HCT116 (cell line): ENCODE measurements at regions not wholly inside any gene's neighbourhood (a gene's known extent, or its start where the extent isn't known, plus 50 kb on each side); places are given as distances from the start of the nearest gene placed in this dataset.

Experiments used
- ATAC-seq: fragments of 200-7000 bp; cut with Tn5 transposase; 2 replicates; pipeline ENCODE4 v1.9.1; 2020; ENCODE audit warnings: mild to moderate bottlenecking, moderate library complexity
- BruUV-seq: library from RNA; stranded (reverse); fragments of 400-500 nt; replicated peaks from 2 replicates; lab custom pipeline; 2021; lab: Mats Ljungman, UMichigan
- CTCF ChIA-PET: fragments of 300-600 bp; sonication (Branson Sonifier 250); formaldehyde crosslinking; loops from one replicate; lab custom pipeline; 2021; ENCODE audit warnings: antibody characterized with exemption; lab: Charles Lee
- POLR2A ChIA-PET: fragments of 300-600, 350-600 bp; sonication (Branson Sonifier 250); formaldehyde crosslinking; loops from one replicate; lab custom pipeline; 2021; ENCODE audit warnings: antibody characterized with exemption; lab: Charles Lee
- RAD21 ChIA-PET, 2 experiments: fragments of 300-600 bp; sonication (Branson Sonifier 250); formaldehyde crosslinking; loops; one replicate each; lab custom pipeline; 2023; ENCODE audit warnings: low total read pairs in 2 of 2; ENCODE audit not compliant: uncharacterized antibody in 2 of 2, unreplicated experiment in 2 of 2, low non-redundant PET in 1 of 2; lab: Charles Lee
- DNase-seq: peaks from one replicate; pipeline ENCODE4 v3.0.0-alpha.2; 2010; ENCODE audit warnings: low read depth, low spot score
- H2AFZ ChIP-seq: fragments of 200-600 bp; shearing (Covaris generic), sonication (generic); 2 replicates; pipeline ENCODE4 v1.6.1; 2017; ENCODE audit warnings: low read depth, mixed run types, mixed read lengths, antibody characterized with exemption, low read length; ENCODE audit not compliant: poor library complexity, severe bottlenecking
- H3K27ac ChIP-seq: 2 replicates; pipeline ENCODE4 v1.5.1; 2012; ENCODE audit warnings: low read depth, low read length
- H3K27me3 ChIP-seq: fragments of 200-600 bp; sonication (generic); 2 replicates; pipeline ENCODE4 v1.6.1; 2016; ENCODE audit warnings: mixed run types, low read length, mixed read lengths; ENCODE audit not compliant: insufficient read depth
- H3K36me3 ChIP-seq, 2 experiments: fragments of 200-500 bp in 1 of 2; fragments of 200-600 bp in 1 of 2; sonication (Bioruptor generic) in 1 of 2; sonication (generic) in 1 of 2; 2 replicates each; pipeline versions ENCODE4 v1.5.1 to v1.6.1; 2014 to 2016; ENCODE audit warnings: low read length in 2 of 2, inconsistent platforms in 1 of 2, mixed read lengths in 1 of 2, mixed run types in 1 of 2; ENCODE audit not compliant: insufficient read depth in 2 of 2, control insufficient read depth in 1 of 2
- H3K4me1 ChIP-seq, 2 experiments: fragments of 200-600 bp in 1 of 2; sonication (generic) in 1 of 2; 2 replicates each; pipeline versions ENCODE4 v1.5.1 to v1.6.1; 2012 to 2017; ENCODE audit warnings: low read length in 2 of 2, inconsistent platforms in 1 of 2, mild to moderate bottlenecking in 1 of 2, mixed read lengths in 1 of 2, mixed run types in 1 of 2, moderate library complexity in 1 of 2; ENCODE audit not compliant: insufficient read depth in 2 of 2, control insufficient read depth in 1 of 2
- H3K4me2 ChIP-seq: fragments of 200-600 bp; sonication (generic); 2 replicates; pipeline ENCODE4 v1.6.1; 2017; ENCODE audit warnings: mixed run types, low read length, mixed read lengths
- H3K4me3 ChIP-seq, 2 experiments: fragments of 200-600 bp in 1 of 2; sonication (generic) in 1 of 2; replicated peaks in 1 of 2; 2 replicates each; pipeline ENCODE4 v1.5.1; 2011 to 2016; ENCODE audit warnings: low read length in 2 of 2, control low read depth in 1 of 2, low read depth in 1 of 2, mild to moderate bottlenecking in 1 of 2, mixed read lengths in 1 of 2, mixed run types in 1 of 2
- H3K79me2 ChIP-seq: fragments of 200-600 bp; sonication (generic); 2 replicates; pipeline ENCODE4 v1.6.1; 2017; ENCODE audit warnings: mild to moderate bottlenecking, mixed run types, low read length, moderate library complexity, mixed read lengths; ENCODE audit not compliant: insufficient read depth
- H3K9ac ChIP-seq: fragments of 200-600 bp; sonication (generic); 2 replicates; pipeline ENCODE4 v1.6.1; 2016; ENCODE audit warnings: low read length, mixed read lengths
- H3K9me2 ChIP-seq: fragments of 200-600 bp; sonication (generic), shearing (Covaris generic); 2 replicates; pipeline ENCODE4 v1.6.1; 2017; ENCODE audit warnings: mixed run types, mild to moderate bottlenecking, moderate library complexity; ENCODE audit not compliant: insufficient read depth
- H3K9me3 ChIP-seq, 2 experiments: fragments of 200-500 bp in 1 of 2; fragments of 200-600 bp in 1 of 2; sonication (Bioruptor generic) in 1 of 2; sonication (generic) in 1 of 2; 2 replicates each; pipeline ENCODE4 v1.6.1; 2014 to 2017; ENCODE audit warnings: low read length in 2 of 2, mixed read lengths in 2 of 2, inconsistent platforms in 1 of 2, low read depth in 1 of 2, mild to moderate bottlenecking in 1 of 2, mixed run types in 1 of 2, moderate library complexity in 1 of 2; ENCODE audit not compliant: control insufficient read depth in 1 of 2, insufficient read depth in 1 of 2
- H4K20me1 ChIP-seq: fragments of 200-600 bp; sonication (generic), shearing (Covaris generic); 2 replicates; pipeline ENCODE4 v1.6.1; 2017; ENCODE audit warnings: mixed run types, mild to moderate bottlenecking, moderate library complexity; ENCODE audit not compliant: insufficient read depth
- ATF3 ChIP-seq: IDR thresholded peaks from 2 replicates; pipeline ENCODE4 v1.6.1; 2012
- CBX3 ChIP-seq: IDR thresholded peaks from 2 replicates; pipeline ENCODE4 v1.6.1; 2012; ENCODE audit warnings: low read depth
- CEBPB ChIP-seq: IDR thresholded peaks from 2 replicates; pipeline ENCODE4 v1.6.1; 2012; ENCODE audit warnings: low read depth
- EGR1 ChIP-seq: IDR thresholded peaks from 2 replicates; pipeline ENCODE4 v1.6.1; 2012; ENCODE audit warnings: low read depth
- ELF1 ChIP-seq: IDR thresholded peaks from 2 replicates; pipeline ENCODE4 v1.6.1; 2012; ENCODE audit warnings: low read depth, borderline replicate concordance
- EZH2 ChIP-seq: fragments of 200-600 bp; sonication (generic); IDR thresholded peaks from 2 replicates; pipeline ENCODE4 v1.6.1; 2017; ENCODE audit warnings: antibody characterized with exemption, mixed run types
- EZH2phosphoT487 ChIP-seq: fragments of 200-600 bp; IDR thresholded peaks from 2 replicates; pipeline ENCODE4 v1.6.1; 2018; ENCODE audit warnings: antibody characterized with exemption, borderline replicate concordance
- FOSL1 ChIP-seq: IDR thresholded peaks from 2 replicates; pipeline ENCODE4 v1.6.1; 2012; ENCODE audit warnings: low read depth
- POLR2AphosphoS5 ChIP-seq: IDR thresholded peaks from 2 replicates; pipeline ENCODE4 v1.6.1; 2011; ENCODE audit warnings: mild to moderate bottlenecking, low read depth, low read length, moderate library complexity
- RAD21 ChIP-seq: IDR thresholded peaks from 2 replicates; pipeline ENCODE4 v1.6.1; 2012; ENCODE audit warnings: low read depth, mild to moderate bottlenecking
- REST ChIP-seq: IDR thresholded peaks from 2 replicates; pipeline ENCODE4 v1.6.1; 2012; ENCODE audit warnings: low read depth
- SIN3A ChIP-seq: IDR thresholded peaks from 2 replicates; pipeline ENCODE4 v1.6.1; 2012; ENCODE audit warnings: low read depth
- SP1 ChIP-seq: IDR thresholded peaks from 2 replicates; pipeline ENCODE4 v1.6.1; 2012; ENCODE audit warnings: low read depth
- SRF ChIP-seq: IDR thresholded peaks from 2 replicates; pipeline ENCODE4 v1.6.1; 2012; ENCODE audit warnings: low read depth
- TCF7L2 ChIP-seq: IDR thresholded peaks from 2 replicates; pipeline ENCODE4 v1.7.0; 2011; ENCODE audit warnings: borderline replicate concordance, inconsistent platforms; ENCODE audit not compliant: insufficient read depth, insufficient read length; ENCODE audit errors: extremely low read depth
- ZBTB33 ChIP-seq: IDR thresholded peaks from 2 replicates; pipeline ENCODE4 v1.6.1; 2011; ENCODE audit warnings: mild to moderate bottlenecking, low read length, moderate library complexity; ENCODE audit not compliant: insufficient replicate concordance; ENCODE audit errors: extremely low read depth
- intact Hi-C: fragments of 100-400 bp; cut with micrococcal nuclease; formaldehyde crosslinking; loops from 2 replicates; pipeline ENCODE4 v1.10.0; 2022

- TF ChIP-seq ELF1: no peak
These were observed 55.5 kb upstream of the OSMR start (continued) for GRCh38 chr5:38790268-38790667.

GRCh38 chr5:38790891-38791290 is 54.9 kb upstream of the OSMR start:
- H3K4me3 ChIP-seq: no peak overlapping the region
- ChIA-PET POLR2A (no interaction called here), CTCF (no interaction called here), RAD21 (no interaction called here)
- no TSS peak for BruUV-seq
- no peaks in the 10 kb centered on the region for H3K9me2 ChIP-seq
- no peaks in the 10 kb centered on the region for H3K4me1 ChIP-seq
- intact Hi-C loops: no loop called here
- no peak for ATAC-seq
- no peaks in the 10 kb centered on the region for H3K9me3 ChIP-seq
- H3K36me3 ChIP-seq: no peaks in the 10 kb centered on the region
- H3K9ac ChIP-seq: no peak overlapping the region
- no peak overlapping the region for H3K27ac ChIP-seq
- no peak overlapping the region for H2AFZ ChIP-seq
- H3K79me2 ChIP-seq: no peaks in the 10 kb centered on the region
- H3K27me3 ChIP-seq: no peaks in the 10 kb centered on the region
- no peak for DNase-seq
- H3K4me2 ChIP-seq: no peak overlapping the region
- no peak for TF ChIP-seq TCF7L2
- TF ChIP-seq ATF3: no peak
- TF ChIP-seq SIN3A: no peak
- TF ChIP-seq ELF1: no peak
- no peaks in the 10 kb centered on the region for H4K20me1 ChIP-seq

- no TSS peak for BruUV-seq
- Histone ChIP-seq H3K4me1 (no peaks in the 10 kb centered on the region), H3K79me2 (no peaks in the 10 kb centered on the region), H3K36me3 (no peaks in the 10 kb centered on the region), H3K9me2 (no peaks in the 10 kb centered on the region), H3K27ac (no peak overlapping the region), H2AFZ (no peak overlapping the region), H3K4me2 (no peak overlapping the region), H3K9me3 (no peaks in the 10 kb centered on the region), H3K4me3 (no peak overlapping the region), H4K20me1 (no peaks in the 10 kb centered on the region), H3K9ac (no peak overlapping the region), H3K27me3 (no peaks in the 10 kb centered on the region)
- ChIA-PET POLR2A (no interaction called here), CTCF (no interaction called here), RAD21 (no interaction called here)
- DNase-seq: no peak
- intact Hi-C loops: no loop called here
- no peak for ATAC-seq
- no peak for TF ChIP-seq SRF
- TF ChIP-seq RAD21: no peak
- no peak for TF ChIP-seq EZH2
- TF ChIP-seq REST: no peak
- TF ChIP-seq CBX3: no peak
- no peak for TF ChIP-seq EZH2phosphoT487
- no peak for TF ChIP-seq POLR2AphosphoS5
- no peak for TF ChIP-seq ZBTB33
- TF ChIP-seq EGR1: no peak
- TF ChIP-seq CEBPB: no peak
- no peak for TF ChIP-seq FOSL1
- no peak for TF ChIP-seq SP1
These were observed 52.7 kb upstream of the OSMR start for GRCh38 chr5:38793099-38793498.
